K562 (cell line): ENCODE measurements at regions not wholly inside any gene's neighbourhood (a gene's known extent, or its start where the extent isn't known, plus 50 kb on each side); places are given as distances from the start of the nearest gene placed in this dataset.

Experiments used
- ATAC-seq: fragments of 200-7000 bp; cut with Tn5 transposase; 3 replicates; pipeline ENCODE4 v1.9.1; 2020; ENCODE audit warnings: moderate library complexity
- BruUV-seq: library from RNA; stranded (reverse); fragments of 400-500 nt; replicated peaks from 2 replicates; lab custom pipeline; 2021; lab: Mats Ljungman, UMichigan
- CTCF ChIA-PET: fragments of 300-600 bp; formaldehyde crosslinking; extraction: SDS; loops from one replicate; lab custom pipeline; 2021; ENCODE audit warnings: low intra/inter-chr PET ratio; lab: Yijun Ruan, JAX
- POLR2A ChIA-PET: fragments of 300-600, 350-650 bp; sonication (Branson Sonifier 250); formaldehyde crosslinking; extraction: SDS; loops from one replicate; lab custom pipeline; 2021; ENCODE audit warnings: antibody characterized with exemption, inconsistent platforms; lab: Yijun Ruan, JAX
- DNase-seq, 4 experiments: peaks; one replicate each; pipeline versions ENCODE4 v3.0.0 to v3.0.0-alpha.2; 2011 to 2018; ENCODE audit warnings: low spot score in 3 of 4, mixed read lengths in 3 of 4; ENCODE audit errors: extremely low read depth in 1 of 4
- FAIRE-seq: peaks from 2 replicates; lab custom pipeline; 2011; peaks lifted over from hg19 to GRCh38; lab: Jason Lieb, UNC
- H2AFZ ChIP-seq: 2 replicates; pipeline ENCODE4 v1.6.0; 2011; ENCODE audit warnings: low read depth, low read length, control low read depth, inconsistent platforms
- H3K27ac ChIP-seq: fragments of 200-600 bp; 3 replicates; pipeline ENCODE4 v1.8.0; 2011; ENCODE audit warnings: low read depth, mild to moderate bottlenecking, control low read depth, inconsistent platforms, low read length, moderate library complexity, mixed read lengths; ENCODE audit errors: extremely low read depth
- H3K27me3 ChIP-seq, 2 experiments: fragments of 300-600 bp in 1 of 2; 2 replicates in 1 of 2; 3 replicates in 1 of 2; pipeline versions ENCODE4 v1.6.0 to v1.8.0; 2011; ENCODE audit warnings: inconsistent platforms in 2 of 2, low read length in 2 of 2, mild to moderate bottlenecking in 1 of 2, mixed read lengths in 1 of 2, moderate library complexity in 1 of 2; ENCODE audit not compliant: control insufficient read depth in 2 of 2, insufficient read depth in 2 of 2
- H3K36me3 ChIP-seq: fragments of 300-600 bp; 3 replicates; pipeline ENCODE4 v1.8.0; 2011; ENCODE audit warnings: mild to moderate bottlenecking, low read length, inconsistent platforms; ENCODE audit not compliant: control insufficient read depth, insufficient read depth
- H3K4me1 ChIP-seq, 2 experiments: fragments of 200-600 bp in 1 of 2; replicated peaks in 1 of 2; 2 replicates in 1 of 2; 3 replicates in 1 of 2; pipeline versions ENCODE4 v1.5.1 to v1.8.0; 2011; ENCODE audit warnings: inconsistent platforms in 2 of 2, low read length in 2 of 2, mild to moderate bottlenecking in 1 of 2, mixed read lengths in 1 of 2, moderate library complexity in 1 of 2; ENCODE audit not compliant: control insufficient read depth in 2 of 2, insufficient read depth in 2 of 2
- H3K4me2 ChIP-seq: 2 replicates; pipeline ENCODE4 v1.6.1; 2011; ENCODE audit warnings: low read length, control low read depth, inconsistent platforms, mixed read lengths; ENCODE audit not compliant: insufficient read depth
- H3K4me3 ChIP-seq: fragments of 200-600 bp; sonication (generic), shearing (Covaris generic); 2 replicates; pipeline ENCODE4 v1.5.1; 2016; ENCODE audit warnings: control low read depth, inconsistent platforms
- H3K79me2 ChIP-seq: fragments of 200-600 bp; 3 replicates; pipeline ENCODE4 v1.8.0; 2011; ENCODE audit warnings: low read length, inconsistent platforms; ENCODE audit not compliant: control insufficient read depth, insufficient read depth
- H3K9ac ChIP-seq, 2 experiments: 2 replicates each; pipeline versions ENCODE4 v1.6.0 to v1.6.1; 2011; ENCODE audit warnings: low read depth in 2 of 2, low read length in 2 of 2, control low read depth in 1 of 2, inconsistent platforms in 1 of 2, mild to moderate bottlenecking in 1 of 2, mixed read lengths in 1 of 2; ENCODE audit not compliant: insufficient read depth in 1 of 2
- H3K9me1 ChIP-seq: one replicate; pipeline ENCODE4 v1.6.0; 2011; ENCODE audit warnings: inconsistent platforms, mild to moderate bottlenecking, low read length, moderate library complexity; ENCODE audit not compliant: control insufficient read depth, insufficient read depth
- H3K9me3 ChIP-seq: replicated peaks from 2 replicates; pipeline ENCODE4 v1.5.1; 2011; ENCODE audit warnings: low read depth, low read length, inconsistent platforms; ENCODE audit not compliant: control insufficient read depth, insufficient read depth
- H4K20me1 ChIP-seq: replicated peaks from 2 replicates; pipeline ENCODE4 v1.6.1; 2011; ENCODE audit warnings: low read length, inconsistent platforms, mixed read lengths; ENCODE audit not compliant: control insufficient read depth, insufficient read depth
- ADNP ChIP-seq: fragments of 200-800 bp; sonication (Bioruptor generic); IDR thresholded peaks from 2 replicates; pipeline ENCODE4 v1.6.1; 2016; ENCODE audit warnings: missing genetic modification characterization, missing compliant biosample characterization
- CBX1 ChIP-seq: sonication (generic); IDR thresholded peaks from 2 replicates; pipeline ENCODE4 v1.6.1; 2016; ENCODE audit warnings: antibody characterized with exemption, low read depth, mild to moderate bottlenecking
- CREB3 ChIP-seq: fragments of 450-650 bp; conservative IDR thresholded peaks from 2 replicates; pipeline ENCODE4 v1.6.1; 2016; ENCODE audit warnings: missing genetic modification characterization, low read depth, mild to moderate bottlenecking, missing compliant biosample characterization, moderate library complexity
- FOSL1 ChIP-seq: fragments of 200-800 bp; sonication (Bioruptor generic); conservative IDR thresholded peaks from 2 replicates; pipeline ENCODE4 v1.6.1; 2016; ENCODE audit warnings: missing genetic modification characterization, missing compliant biosample characterization
- HINFP ChIP-seq: fragments of 450-650 bp; conservative IDR thresholded peaks from 2 replicates; pipeline ENCODE4 v1.6.1; 2016; ENCODE audit warnings: missing genetic modification characterization, low read depth, mild to moderate bottlenecking, control low read depth, missing compliant biosample characterization
- IRF1 ChIP-seq: sonication (generic); formaldehyde crosslinking; IDR thresholded peaks from 2 replicates; pipeline ENCODE4 v1.8.0; 2022; ENCODE audit warnings: missing genetic modification reagents, mild to moderate bottlenecking, borderline replicate concordance
- KLF13 ChIP-seq: fragments of 450-650 bp; IDR thresholded peaks from 2 replicates; pipeline ENCODE4 v1.6.1; 2016; ENCODE audit warnings: missing genetic modification characterization, low read depth, mild to moderate bottlenecking, missing compliant biosample characterization, moderate library complexity, borderline replicate concordance
- NELFE ChIP-seq: IDR thresholded peaks from 2 replicates; pipeline ENCODE4 v1.6.1; 2011; ENCODE audit warnings: mild to moderate bottlenecking; ENCODE audit not compliant: insufficient read depth, insufficient read length
- SP2 ChIP-seq: IDR thresholded peaks from 2 replicates; pipeline ENCODE4 v1.6.1; 2011; ENCODE audit warnings: mild to moderate bottlenecking, low read depth, low read length, moderate library complexity; ENCODE audit not compliant: poor library complexity, severe bottlenecking; ENCODE audit errors: extremely low read depth
- SRF ChIP-seq, 2 experiments: fragments of 250-450, 450-650 bp in 1 of 2; sonication (Bioruptor Pico) in 1 of 2; sonication (generic) in 1 of 2; formaldehyde crosslinking; IDR thresholded peaks; 2 replicates each; pipeline versions ENCODE4 v1.5.0 to v1.5.1; 2020 to 2022; ENCODE audit warnings: mild to moderate bottlenecking in 1 of 2, missing genetic modification reagents in 1 of 2
- ZC3H4 ChIP-seq: sonication (generic); formaldehyde crosslinking; IDR thresholded peaks from 2 replicates; pipeline ENCODE4 v1.9.0; 2021; ENCODE audit warnings: missing genetic modification reagents, borderline replicate concordance
- ZNF232 ChIP-seq: sonication (generic); formaldehyde crosslinking; IDR thresholded peaks from 2 replicates; pipeline ENCODE4 v1.8.0; 2022; ENCODE audit warnings: mild to moderate bottlenecking, missing genetic modification reagents
- ZNF398 ChIP-seq: fragments of 250-450 bp; sonication (Bioruptor Pico); IDR thresholded peaks from 2 replicates; pipeline ENCODE4 v1.8.0; 2021; ENCODE audit warnings: moderate library complexity, mild to moderate bottlenecking, inconsistent platforms
- ZNF76 ChIP-seq: fragments of 250-450 bp; sonication (Bioruptor Pico); IDR thresholded peaks from 2 replicates; pipeline ENCODE4 v1.4.0; 2020; ENCODE audit warnings: mild to moderate bottlenecking, moderate library complexity, borderline replicate concordance
- WGBS: fragments of 100-300 bp; shearing (Covaris generic); methylation state at CpG from one replicate; pipeline ENCODE4 v1.1.6; 2016; ENCODE audit warnings: low coverage, mixed read lengths; ENCODE audit not compliant: insufficient coverage; ENCODE audit errors: missing lambda C conversion rate; 5-methylcytosine and 5-hydroxymethylcytosine counted together
- in situ Hi-C: fragments of 300-500 bp; cut with MboI; formaldehyde crosslinking; loops from 4 replicates; pipeline ENCODE4 v1.15.0; 2018; ENCODE audit warnings: inconsistent platforms, mixed read lengths
- intact Hi-C: fragments of 100-400 bp; cut with micrococcal nuclease; formaldehyde crosslinking; loops from 2 replicates; pipeline ENCODE4 v1.14.2; 2022
- TF ChIP-seq, protein P1 (sequence below): fragments of 250-450 bp; sonication (Bioruptor Pico); IDR thresholded peaks from 2 replicates; pipeline ENCODE4 v1.9.0; 2021; ENCODE audit warnings: mild to moderate bottlenecking

DNA sequence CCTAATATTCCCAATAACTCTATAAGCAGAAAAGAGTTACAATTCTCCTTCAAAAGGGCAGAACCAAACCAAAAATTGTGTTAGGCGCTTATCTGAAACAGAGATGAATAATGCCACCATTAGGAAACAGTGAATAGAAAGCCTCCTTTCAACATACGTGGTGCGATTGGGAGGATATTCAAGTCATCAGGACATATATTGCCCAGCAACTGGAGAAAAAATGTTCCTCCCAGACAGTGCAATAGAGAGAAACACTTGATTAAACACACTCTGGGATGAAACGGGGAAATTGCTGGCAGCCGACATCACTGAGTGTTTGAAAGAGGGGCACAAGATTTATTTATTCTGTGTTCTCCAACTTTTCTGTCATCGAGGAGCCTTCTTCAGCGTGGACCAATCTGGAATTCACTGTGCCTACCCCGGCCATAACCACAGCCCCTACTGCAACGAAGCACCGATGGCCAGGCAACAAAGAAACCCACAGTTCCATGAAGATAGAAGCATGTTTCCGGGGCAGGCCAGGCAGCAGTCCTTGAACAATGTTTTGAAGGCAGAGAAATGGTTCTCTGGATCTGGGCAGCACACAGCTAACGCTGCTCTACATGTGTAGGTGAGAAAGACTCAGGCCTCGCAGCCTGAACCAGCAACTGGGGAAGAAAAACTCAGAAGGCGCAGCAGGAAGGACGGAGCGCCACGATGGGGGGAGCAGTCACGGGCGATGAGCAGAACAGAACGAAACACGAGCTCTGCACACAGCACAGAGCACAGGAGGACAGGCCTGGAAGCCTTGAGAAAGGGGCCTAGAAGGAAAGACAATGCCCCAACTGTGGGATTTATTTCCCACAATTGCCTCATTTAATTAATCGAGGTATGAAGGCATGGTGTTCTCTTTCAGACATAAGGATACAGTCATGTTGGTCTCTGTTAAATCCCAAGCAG, 234.2 kb upstream of the FOXQ1 start:
- no peaks in the 10 kb centered on the region for H3K79me2 ChIP-seq
- H3K9me1 ChIP-seq = no peaks in the 10 kb centered on the region
- ATAC-seq (no peak), DNase-seq (no peak), FAIRE-seq (no peak)
- BruUV-seq = no TSS peak
- in situ Hi-C loops (no loop called here), intact Hi-C loops (no loop called here)
- no peak overlapping the region for H3K4me2 ChIP-seq
- peaks cover 0 to 3% of the 10 kb centered on the region in 2 experiments; a peak in 1 of 5 replicates for H3K4me1 ChIP-seq
- no peak overlapping the region for H2AFZ ChIP-seq
- no peak overlapping the region for H3K27ac ChIP-seq
- H4K20me1 ChIP-seq = peaks cover 3% of the 10 kb centered on the region
- 1% methylated on average over 22 of the region's 22 CpGs for WGBS
- peaks cover 41 to 73% of the 10 kb centered on the region in 2 experiments for H3K27me3 ChIP-seq
- H3K9me3 ChIP-seq = no peaks in the 10 kb centered on the region
- no peak overlapping the region for H3K4me3 ChIP-seq
- H3K9ac ChIP-seq = no peak overlapping the region
- POLR2A ChIA-PET = interaction anchor here (0.6 kb wide), 1 partner anchor 23 kb away, joined by 3 read pairs; no protein-coding TSS in a partner anchor
- no peaks in the 10 kb centered on the region for H3K36me3 ChIP-seq
- CTCF ChIA-PET = no interaction called here
- no peak for TF ChIP-seq CBX1
- TF ChIP-seq SP2 = no peak
- TF ChIP-seq ZC3H4 (CRISPR knock-in tag) = no peak
- TF ChIP-seq CREB3 = no peak
- TF ChIP-seq HINFP (tag) = no peak
- no peak for TF ChIP-seq ZNF232 (CRISPR knock-in tag)
- TF ChIP-seq ZNF398 (CRISPR knock-in tag) = no peak
- no peak for TF ChIP-seq NELFE
- TF ChIP-seq ADNP = no peak
- no peak for TF ChIP-seq IRF1 (CRISPR knock-in tag)
- no peak for TF ChIP-seq FOSL1 (tag)
- TF ChIP-seq ZNF76 (CRISPR knock-in tag) = no peak
- TF ChIP-seq SRF (CRISPR knock-in tag; IDR thresholded peaks at IDR 0.05) = no peak
- TF ChIP-seq, protein P1, sequence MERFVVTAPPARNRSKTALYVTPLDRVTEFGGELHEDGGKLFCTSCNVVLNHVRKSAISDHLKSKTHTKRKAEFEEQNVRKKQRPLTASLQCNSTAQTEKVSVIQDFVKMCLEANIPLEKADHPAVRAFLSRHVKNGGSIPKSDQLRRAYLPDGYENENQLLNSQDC (CRISPR knock-in tag) = no peak
- TF ChIP-seq KLF13 (tag) = no peak
